Transverse colon (tissue), 4 donors: ENCODE measurements at regions not wholly inside any gene's neighbourhood (a gene's known extent, or its start where the extent isn't known, plus 50 kb on each side); places are given as distances from the start of the nearest gene placed in this dataset.

ENCODE experiments used
- POLR2A ChIP-seq: fragments of 450-650 bp; IDR thresholded peaks from one replicate; pipeline ENCODE4 v1.6.1; 2016; ENCODE audit warnings: antibody characterized with exemption, mild to moderate bottlenecking, moderate library complexity
- POLR2AphosphoS5 ChIP-seq, 3 donors: sonication (generic); formaldehyde crosslinking; IDR thresholded peaks; one replicate each; pipeline ENCODE4 v1.6.1; 2016; ENCODE audit warnings: antibody characterized with exemption in 3 of 3
- TF ChIP-seq, protein P1 (sequence below), 5 experiments: fragments of 200-600 bp in 3 of 5; fragments of 450-650 bp in 2 of 5; sonication (generic) in 3 of 5; IDR thresholded peaks; 1 replicate in 2 of 5; 2 replicates in 3 of 5; pipeline ENCODE4 v1.5.1; 2016 to 2017; ENCODE audit warnings: antibody characterized with exemption in 5 of 5, inconsistent platforms in 3 of 5, mild to moderate bottlenecking in 2 of 5, moderate library complexity in 1 of 5

DNA sequence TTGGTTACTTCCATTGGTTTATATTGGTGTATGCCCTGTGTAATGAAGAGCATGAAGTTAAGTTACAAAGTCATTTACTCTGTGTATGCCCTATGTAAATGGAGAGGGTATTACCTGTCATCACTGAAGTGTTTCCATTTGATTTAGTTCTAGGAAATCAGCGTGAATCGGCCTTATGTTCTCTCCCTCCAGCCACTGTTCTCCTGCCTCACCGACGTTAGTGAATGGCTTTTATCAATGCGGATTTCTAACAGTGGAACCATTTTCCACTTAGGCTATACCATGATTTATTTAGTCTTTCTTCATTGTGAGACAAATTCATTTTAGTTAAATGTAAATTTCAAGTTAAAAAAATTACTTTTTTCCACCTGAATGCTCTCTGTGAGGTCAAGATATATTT lies 327.0 kb upstream of the ADCY2 start:
- TF ChIP-seq, protein P1, sequence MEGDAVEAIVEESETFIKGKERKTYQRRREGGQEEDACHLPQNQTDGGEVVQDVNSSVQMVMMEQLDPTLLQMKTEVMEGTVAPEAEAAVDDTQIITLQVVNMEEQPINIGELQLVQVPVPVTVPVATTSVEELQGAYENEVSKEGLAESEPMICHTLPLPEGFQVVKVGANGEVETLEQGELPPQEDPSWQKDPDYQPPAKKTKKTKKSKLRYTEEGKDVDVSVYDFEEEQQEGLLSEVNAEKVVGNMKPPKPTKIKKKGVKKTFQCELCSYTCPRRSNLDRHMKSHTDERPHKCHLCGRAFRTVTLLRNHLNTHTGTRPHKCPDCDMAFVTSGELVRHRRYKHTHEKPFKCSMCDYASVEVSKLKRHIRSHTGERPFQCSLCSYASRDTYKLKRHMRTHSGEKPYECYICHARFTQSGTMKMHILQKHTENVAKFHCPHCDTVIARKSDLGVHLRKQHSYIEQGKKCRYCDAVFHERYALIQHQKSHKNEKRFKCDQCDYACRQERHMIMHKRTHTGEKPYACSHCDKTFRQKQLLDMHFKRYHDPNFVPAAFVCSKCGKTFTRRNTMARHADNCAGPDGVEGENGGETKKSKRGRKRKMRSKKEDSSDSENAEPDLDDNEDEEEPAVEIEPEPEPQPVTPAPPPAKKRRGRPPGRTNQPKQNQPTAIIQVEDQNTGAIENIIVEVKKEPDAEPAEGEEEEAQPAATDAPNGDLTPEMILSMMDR (IDR thresholded peaks at IDR 0.05) = no peak
- TF ChIP-seq POLR2AphosphoS5 (IDR thresholded peaks at IDR 0.05) (no peak), POLR2A (no peak)
